ENCODE measurements at regions not wholly inside any gene's neighbourhood (a gene's known extent, or its start where the extent isn't known, plus 50 kb on each side); places are given as distances from the start of the nearest gene placed in this dataset.
A peak's percentile ranks its signal among the peaks of the same experiment; 100 is the strongest.

- no peak for DNase-seq
Measured at GRCh38 chr5:7955476-7955875, 86.5 kb downstream of the MTRR start.

- no peak for DNase-seq
Measured at GRCh38 chr5:7957329-7957728, 88.4 kb downstream of the MTRR start.

GRCh38 chr5:7960142-7960541 is 91.2 kb downstream of the MTRR start:
- no peak for DNase-seq

GRCh38 chr5:7961540-7961939 is 92.6 kb downstream of the MTRR start:
- no peak for DNase-seq

GRCh38 chr5:7970816-7971215 is 101.9 kb downstream of the MTRR start:
- DNase-seq, result no peak

- DNase-seq, result no peak
Measured at GRCh38 chr5:7976411-7977190, 107.7 kb downstream of the MTRR start.

- no peak for DNase-seq
Measured at GRCh38 chr5:7978114-7978513, 109.2 kb downstream of the MTRR start.

GRCh38 chr5:7978991-7979390 is 110.0 kb downstream of the MTRR start:
- no peak for DNase-seq

GRCh38 chr5:7980881-7981280 is 111.9 kb downstream of the MTRR start:
- DNase-seq, result no peak

GRCh38 chr5:7983433-7983832 is 114.5 kb downstream of the MTRR start:
- no peak for DNase-seq

- DNase-seq, result no peak
Measured at GRCh38 chr5:7991125-7991821, 122.3 kb downstream of the MTRR start.

GRCh38 chr5:7995688-7996294 is 126.8 kb downstream of the MTRR start:
- DNase-seq, result no peak

- DNase-seq, result no peak
Measured at GRCh38 chr5:8005416-8005815, 136.5 kb downstream of the MTRR start.

- DNase-seq, result no peak
Measured at GRCh38 chr5:8012131-8012977, 143.4 kb downstream of the MTRR start.

GRCh38 chr5:8013948-8014710 is 145.2 kb downstream of the MTRR start:
- DNase-seq, result peak; percentile 3

- DNase-seq, result no peak
Measured at GRCh38 chr5:8019719-8020218, 150.8 kb downstream of the MTRR start.

GRCh38 chr5:8020861-8021514 is 152.0 kb downstream of the MTRR start:
- DNase-seq, result no peak

GRCh38 chr5:8028243-8028642 is 159.3 kb downstream of the MTRR start:
- no peak for DNase-seq

GRCh38 chr5:8033261-8033660 is 164.3 kb downstream of the MTRR start:
- DNase-seq, result no peak

GRCh38 chr5:8034852-8035251 is 165.9 kb downstream of the MTRR start:
- DNase-seq, result no peak

GRCh38 chr5:8048920-8049319 is 180.0 kb downstream of the MTRR start:
- DNase-seq, result no peak
